Stimulated activated CD4-positive, alpha-beta T cell treated with anti-CD3 and anti-CD28 coated beads, Interleukin-12 subunit alpha, Interleukin-12 subunit beta, amount 100 ng/mL, for 24 hours (primary cell): ENCODE measurements at regions not wholly inside any gene's neighbourhood (a gene's known extent, or its start where the extent isn't known, plus 50 kb on each side); places are given as distances from the start of the nearest gene placed in this dataset.
"Not testable (repeated sequence)": the region's sequence is repeated elsewhere in the genome, so short reads cannot be mapped to it uniquely, and the experiment has no call there.

Source experiments
- DNase-seq, 2 experiments: peaks; one replicate each; pipeline ENCODE4 v3.0.0-alpha.2; 2020; ENCODE audit warnings: low read depth in 2 of 2

DNA sequence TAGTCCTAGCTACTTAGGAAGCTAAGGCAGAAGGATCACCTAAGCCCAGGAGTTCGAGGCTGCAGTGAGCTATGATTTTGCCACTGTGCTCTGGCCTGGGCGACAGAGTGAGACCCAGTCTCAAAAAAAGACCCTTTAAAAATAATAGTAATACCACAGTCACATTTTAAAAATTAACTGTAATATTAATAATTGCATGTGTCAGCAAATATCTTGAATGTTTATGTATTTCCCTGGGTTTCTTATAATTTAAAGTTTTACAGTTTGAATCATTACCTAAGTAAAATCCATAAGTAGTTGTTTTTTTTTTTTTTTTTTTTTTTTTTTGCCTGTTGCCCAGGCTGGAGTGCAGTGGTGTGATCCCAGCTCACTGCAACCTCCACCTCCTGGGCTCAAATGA, 69.2 kb downstream of the LYZL2 start:
- no peak for DNase-seq

GRCh38 chr10:30559180-30559579, 70.4 kb downstream of the LYZL2 start:
- DNase-seq: no peak

DNA sequence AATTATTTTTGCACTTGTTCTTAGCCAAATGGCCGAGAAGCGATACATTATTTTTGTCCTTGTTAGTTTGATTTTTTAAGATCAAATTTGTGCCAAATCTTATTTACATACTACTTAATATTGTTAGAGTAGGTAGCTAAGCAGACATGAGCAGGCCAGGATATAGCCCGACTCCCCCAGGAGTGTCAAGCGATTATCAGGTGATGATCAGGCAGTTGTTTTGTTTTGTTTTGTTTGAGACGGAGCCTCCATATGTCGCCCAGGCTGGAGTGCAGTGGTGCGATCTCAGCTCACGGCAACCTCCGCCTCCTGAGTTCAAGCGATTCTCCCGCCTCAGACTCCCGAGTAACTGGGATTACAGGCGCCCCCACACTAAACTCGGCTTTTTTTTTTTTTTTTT, 71.1 kb downstream of the LYZL2 start:
- no peak for DNase-seq

GRCh38 chr10:30557884-30558283, 71.7 kb downstream of the LYZL2 start:
- no peak for DNase-seq

- DNase-seq: no peak
These were observed 73.4 kb downstream of the LYZL2 start for GRCh38 chr10:30556189-30556588.

DNA sequence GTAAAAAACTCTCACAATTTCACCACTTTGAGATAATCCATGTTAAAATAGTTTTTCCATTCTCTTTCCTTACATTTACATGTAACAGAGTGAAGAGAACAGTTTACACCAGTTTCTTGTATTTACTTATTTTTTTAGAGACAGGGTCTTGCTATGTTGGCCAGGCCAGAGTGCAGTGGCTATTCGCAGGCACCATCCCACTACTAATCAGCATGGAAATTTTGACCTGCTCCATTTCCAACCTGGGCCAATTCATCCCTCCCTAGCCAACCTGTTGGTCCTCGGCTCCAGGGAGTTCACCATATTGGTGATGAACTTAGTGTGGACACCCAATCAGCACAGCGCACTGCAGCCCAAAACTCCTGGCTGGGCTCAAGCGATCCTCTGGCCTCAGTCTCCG, 74.1 kb downstream of the LYZL2 start:
- DNase-seq: no peak

DNA sequence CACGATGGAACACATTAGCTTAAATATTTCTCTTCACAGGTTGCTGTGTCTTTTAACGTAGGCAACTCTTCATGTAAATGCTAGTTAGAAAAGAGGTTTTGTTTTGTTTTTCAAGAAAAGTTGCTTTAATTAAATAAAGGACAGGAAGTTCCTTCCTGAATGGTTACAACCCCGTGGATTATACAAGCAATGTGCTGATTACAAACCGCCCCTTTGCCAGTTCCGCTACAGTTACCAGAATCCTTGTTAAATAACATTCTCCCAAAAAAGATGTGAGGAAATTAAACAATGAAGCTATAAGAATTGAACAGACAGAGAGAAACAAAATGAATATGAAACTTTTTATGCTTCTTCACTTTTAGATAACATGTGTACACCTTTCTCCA, 75.1 kb downstream of the LYZL2 start:
- no peak for DNase-seq

DNA sequence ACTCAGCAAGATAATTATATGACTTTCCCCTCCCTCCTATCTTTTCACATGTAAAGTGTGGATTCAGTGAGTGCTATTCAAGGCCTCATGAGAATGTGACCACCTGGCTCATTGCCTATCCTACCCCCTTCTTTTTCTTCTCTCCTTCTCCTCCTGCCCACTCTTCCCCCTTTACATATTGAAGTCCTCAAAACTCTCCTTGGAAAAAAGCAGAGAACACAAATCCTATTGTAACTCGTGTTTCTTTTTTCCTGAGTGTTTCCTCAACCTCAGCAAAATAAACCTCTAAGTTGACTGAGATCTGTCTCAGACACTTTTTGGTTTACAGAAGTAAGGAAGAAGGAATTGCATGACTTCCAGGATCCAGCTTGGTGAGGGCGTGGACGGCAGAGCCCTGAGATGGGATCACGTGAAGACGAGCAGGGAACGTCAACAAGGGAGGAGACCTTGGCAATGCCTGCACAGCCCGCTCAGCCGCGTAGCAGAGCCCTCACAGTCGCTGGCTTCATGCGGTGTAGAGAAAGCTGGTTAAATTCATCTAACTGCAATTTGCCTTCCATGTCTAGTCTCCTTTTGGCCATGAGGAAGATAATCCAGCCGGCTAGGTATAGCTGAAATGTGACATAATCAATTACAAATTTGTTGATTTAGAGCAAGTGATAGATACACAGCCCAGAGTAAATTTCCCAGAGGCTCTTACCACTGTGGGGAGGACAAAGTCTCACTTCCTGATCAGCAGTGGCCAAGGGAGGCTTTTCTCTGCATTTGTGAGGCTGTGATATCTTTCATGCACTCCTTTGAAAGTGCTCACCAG, 75.7 kb downstream of the LYZL2 start:
- DNase-seq: no peak

DNA sequence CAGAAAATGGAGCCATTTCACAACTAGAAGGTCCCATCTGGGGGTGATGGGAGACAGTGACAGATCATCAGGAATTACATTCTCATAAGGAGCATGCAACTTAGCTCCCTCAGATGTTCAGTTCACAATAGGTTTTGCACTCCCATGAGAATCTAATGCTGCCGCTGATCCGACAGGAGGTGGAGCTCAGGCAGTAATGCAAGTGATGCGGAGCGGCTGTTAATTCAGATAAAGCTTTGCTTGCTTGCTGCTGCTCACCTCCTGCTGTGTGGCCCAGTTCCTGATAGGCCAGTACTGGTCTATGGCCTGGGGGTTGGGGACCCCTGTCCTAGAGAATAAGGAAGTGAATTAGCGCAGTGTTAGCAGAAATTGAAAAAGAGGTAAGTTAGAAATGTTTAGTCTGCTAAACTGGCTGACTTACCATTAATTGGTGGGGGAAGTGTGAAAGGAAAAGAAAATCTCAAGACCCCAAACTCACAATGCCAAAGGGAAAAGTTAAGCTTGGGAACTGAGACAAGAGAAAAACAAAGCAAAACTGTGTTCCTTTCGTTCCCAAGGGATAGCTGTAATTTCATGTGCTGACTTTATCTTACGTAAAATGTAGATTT, 76.4 kb downstream of the LYZL2 start:
- no peak for DNase-seq

DNA sequence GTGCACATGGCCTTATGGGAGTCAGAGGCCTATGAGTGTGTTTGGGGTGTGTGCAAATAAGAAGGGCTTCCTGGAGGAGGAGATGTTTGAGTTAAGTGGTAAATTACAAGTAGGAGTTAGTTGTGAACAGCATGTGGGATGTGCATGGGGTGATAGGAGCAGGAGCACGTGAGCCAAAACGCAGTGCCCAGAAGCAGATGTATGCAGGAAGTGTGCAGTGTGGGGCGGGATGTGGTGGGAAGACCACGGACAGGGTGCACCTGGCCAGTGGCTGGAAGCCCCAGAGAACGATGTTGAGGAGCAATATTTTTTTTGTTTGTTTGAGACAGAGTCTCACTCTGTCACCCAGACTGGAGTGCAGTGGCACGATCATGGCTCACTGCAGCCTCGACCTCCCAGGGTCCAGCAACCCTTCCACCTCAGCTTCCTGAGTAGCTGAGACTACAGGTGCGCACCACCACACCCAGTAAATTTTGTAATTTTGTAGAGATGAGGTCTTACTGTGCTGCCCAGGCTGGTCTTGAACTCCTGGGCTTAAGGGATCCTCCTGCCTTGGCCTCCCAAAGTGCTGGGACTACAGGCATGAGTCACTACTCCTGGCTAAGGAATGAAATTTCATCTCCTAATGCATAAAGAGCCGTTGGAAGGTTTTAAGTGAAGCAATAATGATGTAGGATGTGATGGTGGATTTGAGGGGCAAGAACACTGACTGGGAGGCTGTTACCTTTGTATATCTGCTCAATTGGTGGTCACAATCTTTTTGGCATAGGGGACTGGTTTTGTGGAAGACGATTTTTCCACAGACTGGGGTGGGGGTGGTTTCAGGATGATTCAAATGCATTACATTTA, 78.4 kb downstream of the LYZL2 start:
- no peak for DNase-seq

DNA sequence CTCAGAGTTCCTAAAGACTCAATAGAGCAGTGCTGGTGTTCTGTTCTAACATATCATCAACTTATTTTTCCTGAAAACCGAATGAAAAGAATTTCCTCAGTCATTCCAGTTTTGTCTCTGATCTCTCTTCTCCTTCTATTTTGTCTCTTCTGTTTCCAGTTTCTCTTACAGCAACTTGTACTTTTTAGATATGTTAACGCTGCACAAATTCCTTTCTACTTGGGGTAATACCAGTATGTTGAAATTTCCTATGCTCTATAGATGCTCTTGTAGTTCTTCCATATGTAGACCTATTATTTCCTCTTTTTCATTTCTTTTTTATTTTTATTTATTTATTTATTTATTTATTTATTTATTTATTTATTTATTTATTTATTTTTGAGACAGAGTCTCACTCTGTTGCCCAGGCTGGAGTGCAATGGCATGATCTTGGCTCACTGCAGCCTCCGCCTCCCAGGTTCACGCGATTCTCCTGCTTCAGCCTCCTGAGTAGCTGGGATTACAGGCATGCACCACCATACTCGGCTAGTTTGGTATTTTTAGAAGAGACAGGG, 80.3 kb downstream of the LYZL2 start:
- DNase-seq: not testable (repeated sequence)

- no peak for DNase-seq
These were observed 83.0 kb downstream of the LYZL2 start for GRCh38 chr10:30546511-30546910.

- no peak for DNase-seq
These were observed 86.7 kb downstream of the LYZL2 start for GRCh38 chr10:30542895-30543288.

- DNase-seq: no peak
These were observed 87.3 kb downstream of the LYZL2 start for GRCh38 chr10:30542001-30542894.

GRCh38 chr10:30540276-30540675, 89.3 kb downstream of the LYZL2 start:
- DNase-seq: no peak

GRCh38 chr10:30538086-30538485, 91.5 kb downstream of the LYZL2 start:
- DNase-seq: no peak

GRCh38 chr10:30537586-30537985, 92.0 kb downstream of the LYZL2 start:
- no peak for DNase-seq

GRCh38 chr10:30537158-30537557, 92.4 kb downstream of the LYZL2 start:
- not testable (repeated sequence) for DNase-seq

GRCh38 chr10:30536578-30536977, 93.0 kb downstream of the LYZL2 start:
- DNase-seq: no peak

DNA sequence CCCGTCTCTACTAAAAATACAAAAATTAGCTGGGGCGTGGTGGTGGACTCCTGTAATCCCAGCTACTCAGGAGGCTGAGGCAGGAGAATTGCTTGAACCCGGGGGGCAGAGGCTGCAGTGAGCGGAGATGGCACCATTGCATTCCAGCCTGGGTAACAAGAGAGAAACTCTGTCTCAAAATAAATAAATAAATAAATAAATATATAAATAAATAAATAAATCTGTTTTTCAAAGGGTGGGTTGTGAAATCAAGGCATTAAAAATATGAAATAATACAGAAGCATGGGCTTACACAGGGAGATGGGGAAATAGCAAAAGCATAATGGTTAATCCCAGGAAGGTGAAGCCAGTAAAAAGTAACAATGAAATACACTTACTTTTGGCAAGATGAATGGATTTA, 93.9 kb downstream of the LYZL2 start:
- no peak for DNase-seq

GRCh38 chr10:30534465-30535144, 94.9 kb downstream of the LYZL2 start:
- peak; percentile 35 to 69 for DNase-seq
